ENCODE measurements at regions not wholly inside any gene's neighbourhood (a gene's known extent, or its start where the extent isn't known, plus 50 kb on each side); places are given as distances from the start of the nearest gene placed in this dataset.
A peak's percentile ranks its signal among the peaks of the same experiment; 100 is the strongest.

GRCh38 chr22:46028106-46028991, 51.4 kb upstream of the WNT7B start:
- ATAC-seq = no peak
- peak overlapping the region; percentile 60 for H3K4me3 Mint-ChIP-seq
- TF ChIP-seq ARID4B (CRISPR knock-in tag; IDR thresholded peaks at IDR 0.05; ENCODE audit: borderline replicate concordance) (no peak), TCF7 (CRISPR knock-in tag; IDR thresholded peaks at IDR 0.05; ENCODE audit: low read depth) (no peak), NR3C1 (CRISPR knock-in tag; conservative IDR thresholded peaks at IDR 0.05; ENCODE audit: low read depth) (no peak), E2F1 (CRISPR knock-in tag; IDR thresholded peaks at IDR 0.05) (no peak), ZMAT4 (CRISPR knock-in tag; IDR thresholded peaks at IDR 0.05) (no peak), PREB (CRISPR knock-in tag; IDR thresholded peaks at IDR 0.05; ENCODE audit: borderline replicate concordance) (no peak), ZNF671 (CRISPR knock-in tag; IDR thresholded peaks at IDR 0.05) (no peak)
- peaks cover 37% of the 10 kb centered on the region for H3K4me1 Mint-ChIP-seq
- no peak overlapping the region for H3K27ac Mint-ChIP-seq
- H3K27me3 Mint-ChIP-seq (ENCODE audit: low read depth) = peaks cover 47% of the 10 kb centered on the region
- no peaks in the 10 kb centered on the region for H3K36me3 Mint-ChIP-seq
- DNase-seq (ENCODE audit: low spot score) = peak; percentile 9
- POLR2A ChIA-PET = no interaction called here
- H3K9me3 Mint-ChIP-seq = no peaks in the 10 kb centered on the region
- CTCF ChIA-PET = interaction anchor here (1.1 to 8.7 kb wide), 5 partner anchors 8 to 94 kb away, joined by 3 to 65 read pairs (median 5); no protein-coding TSS in a partner anchor

GRCh38 chr22:46029036-46029435, 52.1 kb upstream of the WNT7B start:
- H3K36me3 Mint-ChIP-seq = no peaks in the 10 kb centered on the region
- no peaks in the 10 kb centered on the region for H3K9me3 Mint-ChIP-seq
- no peak overlapping the region for H3K4me3 Mint-ChIP-seq
- peaks cover 37% of the 10 kb centered on the region for H3K4me1 Mint-ChIP-seq
- no peak overlapping the region for H3K27ac Mint-ChIP-seq
- ChIA-PET POLR2A (no interaction called here), CTCF (interaction anchor here (1.5 to 8.7 kb wide), 3 partner anchors 15 to 22 kb away, joined by 3 to 65 read pairs (median 5); no protein-coding TSS in a partner anchor)
- H3K27me3 Mint-ChIP-seq (ENCODE audit: low read depth) = peaks cover 43% of the 10 kb centered on the region
- no peak for ATAC-seq
- no peak for DNase-seq (ENCODE audit: low spot score)
- TF ChIP-seq ZNF425 (CRISPR knock-in tag; conservative IDR thresholded peaks at IDR 0.05) (no peak), STAT6 (CRISPR knock-in tag; conservative IDR thresholded peaks at IDR 0.05; ENCODE audit: low read depth) (no peak), MYBL2 (CRISPR knock-in tag; IDR thresholded peaks at IDR 0.05) (no peak), HMGXB4 (CRISPR knock-in tag; IDR thresholded peaks at IDR 0.05) (no peak), ZBTB43 (CRISPR knock-in tag; IDR thresholded peaks at IDR 0.05) (no peak)
